ENCODE measurements at regions not wholly inside any gene's neighbourhood (a gene's known extent, or its start where the extent isn't known, plus 50 kb on each side); places are given as distances from the start of the nearest gene placed in this dataset.

- Histone ChIP-seq H3K27me3 (ENCODE audit: control insufficient read depth, insufficient read depth, low read length) (no peaks in the 10 kb centered on the region), H3K9me3 (ENCODE audit: control insufficient read depth, insufficient read depth, low read depth, low read length) (no peaks in the 10 kb centered on the region), H3K27ac (ENCODE audit: low read length) (no peak overlapping the region), H3K36me3 (ENCODE audit: control insufficient read depth, insufficient read depth, low read length) (peaks cover 3% of the 10 kb centered on the region; the same call in 1 of the 2 replicates), H3K4me3 (ENCODE audit: low read depth in 2 of 2, low read length in 2 of 2) (no peak overlapping the region), H3K4me1 (ENCODE audit: control insufficient read depth, insufficient read depth, low read length) (no peaks in the 10 kb centered on the region)
- in situ Hi-C loops (cut with HindIII; ENCODE audit: low pct_unique_long_range_greater_than_20kb, low sequenced_read_pairs), result no loop called here
- CTCF ChIA-PET, result no interaction called here
- DNase-seq (ENCODE audit: low read depth, low spot score) (no peak), ATAC-seq (no peak)
- TF ChIP-seq POLR2AphosphoS5 (IDR thresholded peaks at IDR 0.05; ENCODE audit: low read depth, low read length), result no peak
- no peak for TF ChIP-seq TCF7L2 (IDR thresholded peaks at IDR 0.05; ENCODE audit: low read depth, low read length)
- TF ChIP-seq CTCF (IDR thresholded peaks at IDR 0.05), result no peak
- no peak for TF ChIP-seq SIN3A (IDR thresholded peaks at IDR 0.05; ENCODE audit: borderline replicate concordance, insufficient read depth, low read depth, low read length)
- no TSS peak for BruUV-seq (replicated peaks)
- intact Hi-C loops (cut with micrococcal nuclease; ENCODE audit: unreplicated experiment), result no loop called here
- POLR2A ChIA-PET, result no interaction called here
These were observed 249.0 kb downstream of the UTRN start for GRCh38 chr6:144534180-144534579.

- DNase-seq (ENCODE audit: low read depth, low spot score) (no peak), ATAC-seq (no peak)
- CTCF ChIA-PET, result no interaction called here
- Histone ChIP-seq H3K27me3 (ENCODE audit: control insufficient read depth, insufficient read depth, low read length) (no peaks in the 10 kb centered on the region), H3K4me1 (ENCODE audit: control insufficient read depth, insufficient read depth, low read length) (no peaks in the 10 kb centered on the region), H3K36me3 (ENCODE audit: control insufficient read depth, insufficient read depth, low read length) (peaks cover 6% of the 10 kb centered on the region; the same call in 1 of the 2 replicates), H3K9me3 (ENCODE audit: control insufficient read depth, insufficient read depth, low read depth, low read length) (no peaks in the 10 kb centered on the region), H3K27ac (ENCODE audit: low read length) (no peak overlapping the region), H3K4me3 (ENCODE audit: low read depth in 2 of 2, low read length in 2 of 2) (no peak overlapping the region)
- BruUV-seq (replicated peaks), result no TSS peak
- intact Hi-C loops (cut with micrococcal nuclease; ENCODE audit: unreplicated experiment), result no loop called here
- no peak for TF ChIP-seq CTCF (IDR thresholded peaks at IDR 0.05)
- no peak for TF ChIP-seq SIN3A (IDR thresholded peaks at IDR 0.05; ENCODE audit: borderline replicate concordance, insufficient read depth, low read depth, low read length)
- no peak for TF ChIP-seq TCF7L2 (IDR thresholded peaks at IDR 0.05; ENCODE audit: low read depth, low read length)
- no peak for TF ChIP-seq REST (IDR thresholded peaks at IDR 0.05; ENCODE audit: insufficient read depth in 1 of 2, low read depth in 2 of 2, low read length in 1 of 2)
- TF ChIP-seq POLR2AphosphoS5 (IDR thresholded peaks at IDR 0.05; ENCODE audit: low read depth, low read length), result no peak
- POLR2A ChIA-PET, result no interaction called here
- in situ Hi-C loops (cut with HindIII; ENCODE audit: low pct_unique_long_range_greater_than_20kb, low sequenced_read_pairs), result no loop called here
These were observed 250.5 kb downstream of the UTRN start for GRCh38 chr6:144535630-144536029.
